Testis (tissue), 2 donors: ENCODE measurements at regions not wholly inside any gene's neighbourhood (a gene's known extent, or its start where the extent isn't known, plus 50 kb on each side); places are given as distances from the start of the nearest gene placed in this dataset.

Experiments
- CTCF ChIP-seq, 3 experiments: fragments of 450-650 bp in 2 of 3; fragments of 200-600 bp in 1 of 3; sonication (generic) in 1 of 3; IDR thresholded peaks; one replicate each; pipeline ENCODE4 v1.5.1; 2016 to 2019; ENCODE audit warnings: antibody characterized with exemption in 3 of 3, mild to moderate bottlenecking in 2 of 3, moderate library complexity in 1 of 3
- POLR2A ChIP-seq: fragments of 450-650 bp; IDR thresholded peaks from one replicate; pipeline ENCODE4 v1.6.1; 2017; ENCODE audit warnings: antibody characterized with exemption, mild to moderate bottlenecking, moderate library complexity

- TF ChIP-seq CTCF (IDR thresholded peaks at IDR 0.05) (no peak), POLR2A (no peak)
Observed at GRCh38 chr10:130659528-130659927, 523.3 kb downstream of the GLRX3 start.
